Nephron progenitor cell (in vitro differentiated cells): ENCODE measurements at regions not wholly inside any gene's neighbourhood (a gene's known extent, or its start where the extent isn't known, plus 50 kb on each side); places are given as distances from the start of the nearest gene placed in this dataset.

Source experiments
- DNase-seq: peaks from one replicate; pipeline ENCODE4 v3.0.0; 2021
- H3K27ac Mint-ChIP-seq: 2 replicates; pipeline ENCODE4 v1.8.0; 2021; ENCODE audit warnings: mild to moderate bottlenecking, moderate library complexity, mixed read lengths
- H3K27me3 Mint-ChIP-seq: 2 replicates; pipeline ENCODE4 v1.8.0; 2021; ENCODE audit warnings: mild to moderate bottlenecking, low read depth, mixed read lengths; ENCODE audit not compliant: poor library complexity
- H3K36me3 Mint-ChIP-seq: 2 replicates; pipeline ENCODE4 v1.8.0; 2021; ENCODE audit warnings: low read depth, mixed read lengths
- H3K4me1 Mint-ChIP-seq: 2 replicates; pipeline ENCODE4 v1.8.0; 2021; ENCODE audit warnings: mixed read lengths
- H3K4me3 Mint-ChIP-seq: 2 replicates; pipeline ENCODE4 v1.8.0; 2021; ENCODE audit warnings: mild to moderate bottlenecking, moderate library complexity, mixed read lengths
- H3K9me3 Mint-ChIP-seq: 2 replicates; pipeline ENCODE4 v1.8.0; 2021; ENCODE audit warnings: mild to moderate bottlenecking, moderate library complexity, mixed read lengths
- CTCF ChIP-seq: fragments of 200-600 bp; sonication (generic); IDR thresholded peaks from 2 replicates; pipeline ENCODE4 v1.5.0; 2021; ENCODE audit warnings: antibody characterized with exemption

DNA sequence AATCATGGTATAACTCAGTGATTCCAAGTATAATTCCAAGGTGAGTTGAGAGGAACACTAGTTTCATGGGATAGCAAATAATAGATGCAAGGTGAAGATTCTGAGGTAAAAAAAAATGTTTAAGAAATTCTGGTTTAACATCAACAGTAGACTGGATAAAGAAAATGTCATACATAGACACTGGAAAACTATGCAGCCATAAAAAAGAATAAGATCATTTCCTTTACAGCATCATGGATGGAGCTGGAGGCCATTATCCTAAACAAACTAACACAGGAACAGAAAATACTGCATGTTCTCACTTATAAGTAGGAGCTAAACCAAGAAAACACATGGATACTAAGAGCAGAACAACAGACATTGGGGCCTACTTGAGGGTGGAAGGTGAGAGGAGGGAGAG lies 54.6 kb upstream of the LEF1 start:
- Mint-ChIP-seq H3K27me3 (no peaks in the 10 kb centered on the region), H3K27ac (no peak overlapping the region), H3K9me3 (no peaks in the 10 kb centered on the region), H3K36me3 (no peaks in the 10 kb centered on the region), H3K4me1 (peaks cover 11% of the 10 kb centered on the region), H3K4me3 (no peak overlapping the region)
- DNase-seq: no peak
- TF ChIP-seq CTCF: no peak

DNA sequence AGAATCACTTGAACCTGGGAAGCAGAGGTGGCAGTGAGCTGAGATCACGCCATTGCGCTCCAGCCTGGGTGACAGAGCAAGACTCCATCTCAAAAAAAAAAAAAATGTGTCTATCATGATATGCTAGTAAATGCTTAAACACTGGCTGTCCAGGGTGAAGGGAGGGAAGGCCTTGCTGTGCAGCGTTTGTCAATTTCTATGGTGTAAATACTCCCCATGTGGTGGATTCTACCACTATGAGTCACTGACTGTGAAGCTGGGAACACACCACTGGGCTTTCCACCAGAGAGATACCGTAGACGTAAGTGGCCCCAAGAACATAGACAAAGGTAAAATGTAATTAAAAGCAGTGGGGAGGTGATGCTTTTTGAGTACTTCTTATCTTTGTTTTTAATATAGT lies 51.3 kb upstream of the LEF1 start:
- TF ChIP-seq CTCF: no peak
- peaks cover 16% of the 10 kb centered on the region for H3K9me3 Mint-ChIP-seq
- peaks cover 18% of the 10 kb centered on the region for H3K4me1 Mint-ChIP-seq
- no peaks in the 10 kb centered on the region for H3K27me3 Mint-ChIP-seq
- H3K4me3 Mint-ChIP-seq: no peak overlapping the region
- DNase-seq: no peak
- no peak overlapping the region for H3K27ac Mint-ChIP-seq
- H3K36me3 Mint-ChIP-seq: peaks cover 5% of the 10 kb centered on the region
